Panc1 (cell line): ENCODE measurements at regions not wholly inside any gene's neighbourhood (a gene's known extent, or its start where the extent isn't known, plus 50 kb on each side); places are given as distances from the start of the nearest gene placed in this dataset.

Experiments used
- ATAC-seq: fragments of 200-7000 bp; cut with Tn5 transposase; 2 replicates; pipeline ENCODE4 v1.9.1; 2020; ENCODE audit warnings: mild to moderate bottlenecking, moderate library complexity
- BruUV-seq: library from RNA; stranded (reverse); fragments of 400-500 nt; replicated peaks from 2 replicates; lab custom pipeline; 2021; lab: Mats Ljungman, UMichigan
- CTCF ChIA-PET: fragments of 300-600 bp; sonication (Branson Sonifier 250); formaldehyde crosslinking; loops from one replicate; lab custom pipeline; 2022; ENCODE audit warnings: antibody characterized with exemption; lab: Charles Lee
- POLR2A ChIA-PET: fragments of 300-600 bp; sonication (Branson Sonifier 250); formaldehyde crosslinking; loops from one replicate; lab custom pipeline; 2022; ENCODE audit warnings: antibody characterized with exemption; lab: Charles Lee
- DNase-seq: peaks from one replicate; pipeline ENCODE4 v3.0.0-alpha.2; 2010; ENCODE audit warnings: low read depth, low spot score
- H3K27ac ChIP-seq: 2 replicates; pipeline ENCODE4 v1.5.1; 2011; ENCODE audit warnings: mild to moderate bottlenecking, low read length, inconsistent platforms
- H3K27me3 ChIP-seq: fragments of 200-500 bp; sonication (Bioruptor generic); 2 replicates; pipeline ENCODE4 v1.6.0; 2014; ENCODE audit warnings: low read length, inconsistent platforms; ENCODE audit not compliant: control insufficient read depth, insufficient read depth
- H3K36me3 ChIP-seq: fragments of 200-500 bp; sonication (Bioruptor generic); 2 replicates; pipeline ENCODE4 v1.5.1; 2014; ENCODE audit warnings: inconsistent platforms, mild to moderate bottlenecking, low read length, moderate library complexity; ENCODE audit not compliant: control insufficient read depth, insufficient read depth
- H3K4me1 ChIP-seq: 2 replicates; pipeline ENCODE4 v1.5.1; 2011; ENCODE audit warnings: inconsistent platforms, mild to moderate bottlenecking, low read length, moderate library complexity; ENCODE audit not compliant: control insufficient read depth, insufficient read depth
- H3K4me3 ChIP-seq, 2 experiments: 2 replicates each; pipeline ENCODE4 v1.5.1; 2011 to 2012; ENCODE audit warnings: low read depth in 2 of 2, low read length in 2 of 2, mild to moderate bottlenecking in 2 of 2, inconsistent platforms in 1 of 2, moderate library complexity in 1 of 2
- H3K9me3 ChIP-seq: fragments of 200-500 bp; sonication (Bioruptor generic); 2 replicates; pipeline ENCODE4 v1.5.1; 2014; ENCODE audit warnings: low read depth, mild to moderate bottlenecking, inconsistent platforms, low read length, moderate library complexity; ENCODE audit not compliant: control insufficient read depth, insufficient read depth
- POLR2AphosphoS5 ChIP-seq: IDR thresholded peaks from 2 replicates; pipeline ENCODE4 v1.6.1; 2012; ENCODE audit warnings: mild to moderate bottlenecking, low read depth, low read length, moderate library complexity
- REST ChIP-seq, 2 experiments: IDR thresholded peaks; 2 replicates each; pipeline ENCODE4 v1.6.1; 2011 to 2012; ENCODE audit warnings: low read depth in 2 of 2, control low read depth in 1 of 2, low read length in 1 of 2, mild to moderate bottlenecking in 1 of 2, moderate library complexity in 1 of 2; ENCODE audit not compliant: insufficient read depth in 1 of 2
- SIN3A ChIP-seq: IDR thresholded peaks from 2 replicates; pipeline ENCODE4 v1.6.1; 2012; ENCODE audit warnings: low read depth, mild to moderate bottlenecking, low read length, moderate library complexity, borderline replicate concordance; ENCODE audit not compliant: insufficient read depth
- TCF7L2 ChIP-seq: IDR thresholded peaks from 2 replicates; pipeline ENCODE4 v1.6.1; 2011; ENCODE audit warnings: mild to moderate bottlenecking, low read depth, low read length, inconsistent platforms
- in situ Hi-C: cut with HindIII; loops from 2 replicates; pipeline ENCODE4 v1.10.0; 2016; ENCODE audit warnings: low sequenced_read_pairs, low pct_unique_long_range_greater_than_20kb
- intact Hi-C: fragments of 100-400 bp; cut with micrococcal nuclease; formaldehyde crosslinking; loops from one replicate; pipeline ENCODE4 v1.10.0; 2022; ENCODE audit not compliant: unreplicated experiment
- TF ChIP-seq, protein P1 (sequence below): fragments of 450-650 bp; IDR thresholded peaks from 2 replicates; pipeline ENCODE4 v1.5.1; 2017; ENCODE audit warnings: mild to moderate bottlenecking

- intact Hi-C loops = no loop called here
- TF ChIP-seq SIN3A (no peak), TCF7L2 (no peak), POLR2AphosphoS5 (no peak), REST (IDR thresholded peaks at IDR 0.05; ENCODE audit: insufficient read depth in 1 of 2, low read depth in 2 of 2, low read length in 1 of 2) (no peak)
- TF ChIP-seq, protein P1, sequence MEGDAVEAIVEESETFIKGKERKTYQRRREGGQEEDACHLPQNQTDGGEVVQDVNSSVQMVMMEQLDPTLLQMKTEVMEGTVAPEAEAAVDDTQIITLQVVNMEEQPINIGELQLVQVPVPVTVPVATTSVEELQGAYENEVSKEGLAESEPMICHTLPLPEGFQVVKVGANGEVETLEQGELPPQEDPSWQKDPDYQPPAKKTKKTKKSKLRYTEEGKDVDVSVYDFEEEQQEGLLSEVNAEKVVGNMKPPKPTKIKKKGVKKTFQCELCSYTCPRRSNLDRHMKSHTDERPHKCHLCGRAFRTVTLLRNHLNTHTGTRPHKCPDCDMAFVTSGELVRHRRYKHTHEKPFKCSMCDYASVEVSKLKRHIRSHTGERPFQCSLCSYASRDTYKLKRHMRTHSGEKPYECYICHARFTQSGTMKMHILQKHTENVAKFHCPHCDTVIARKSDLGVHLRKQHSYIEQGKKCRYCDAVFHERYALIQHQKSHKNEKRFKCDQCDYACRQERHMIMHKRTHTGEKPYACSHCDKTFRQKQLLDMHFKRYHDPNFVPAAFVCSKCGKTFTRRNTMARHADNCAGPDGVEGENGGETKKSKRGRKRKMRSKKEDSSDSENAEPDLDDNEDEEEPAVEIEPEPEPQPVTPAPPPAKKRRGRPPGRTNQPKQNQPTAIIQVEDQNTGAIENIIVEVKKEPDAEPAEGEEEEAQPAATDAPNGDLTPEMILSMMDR = no peak
- no peak for ATAC-seq
- no TSS peak for BruUV-seq
- Histone ChIP-seq H3K4me3 (no peak overlapping the region), H3K27ac (no peak overlapping the region), H3K9me3 (no peaks in the 10 kb centered on the region), H3K4me1 (no peaks in the 10 kb centered on the region), H3K27me3 (no peaks in the 10 kb centered on the region), H3K36me3 (no peaks in the 10 kb centered on the region)
- no peak for DNase-seq
- CTCF ChIA-PET = no interaction called here
- in situ Hi-C loops = no loop called here
- POLR2A ChIA-PET = no interaction called here
Measured at GRCh38 chr1:222049176-222049575, 307.3 kb upstream of the DUSP10 start.

GRCh38 chr1:222048094-222048595 is 306.3 kb upstream of the DUSP10 start:
- no peak for ATAC-seq
- intact Hi-C loops (no loop called here), in situ Hi-C loops (no loop called here)
- no peak overlapping the region for H3K27ac ChIP-seq
- H3K4me3 ChIP-seq = no peak overlapping the region
- H3K9me3 ChIP-seq = no peaks in the 10 kb centered on the region
- POLR2A ChIA-PET = no interaction called here
- no peaks in the 10 kb centered on the region for H3K36me3 ChIP-seq
- CTCF ChIA-PET = no interaction called here
- no peak for DNase-seq
- H3K27me3 ChIP-seq = no peaks in the 10 kb centered on the region
- no TSS peak for BruUV-seq
- H3K4me1 ChIP-seq = no peaks in the 10 kb centered on the region
- TF ChIP-seq SIN3A (no peak), REST (IDR thresholded peaks at IDR 0.05; ENCODE audit: insufficient read depth in 1 of 2, low read depth in 2 of 2, low read length in 1 of 2) (no peak), POLR2AphosphoS5 (no peak), TCF7L2 (no peak)
- TF ChIP-seq, protein P1 = no peak
